ENCODE measurements at regions not wholly inside any gene's neighbourhood (a gene's known extent, or its start where the extent isn't known, plus 50 kb on each side); places are given as distances from the start of the nearest gene placed in this dataset.
A peak's percentile ranks its signal among the peaks of the same experiment; 100 is the strongest.

DNA sequence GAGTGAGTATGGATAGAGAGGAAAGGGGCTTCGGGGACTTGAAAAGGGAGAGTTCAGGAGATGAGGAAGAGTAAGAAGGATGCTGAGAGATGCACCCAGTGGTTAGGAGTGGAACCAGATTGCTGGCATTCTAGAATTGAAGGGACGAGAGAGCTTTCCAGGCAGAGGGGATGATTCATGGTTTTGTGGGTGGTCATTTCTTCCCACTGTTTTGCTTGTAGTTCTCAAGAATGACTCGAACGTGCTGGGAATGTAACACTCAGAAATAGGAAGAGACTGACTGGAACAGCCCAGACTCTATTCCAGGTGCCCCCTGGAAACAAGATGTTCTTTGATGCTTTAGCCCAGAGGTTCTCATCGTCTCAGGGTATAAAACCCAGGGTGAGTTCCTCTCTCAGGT lies 294.2 kb downstream of the ICE1 start:
- no peak for DNase-seq (ENCODE audit: insufficient read length, low spot score)
- FAIRE-seq: no peak

DNA sequence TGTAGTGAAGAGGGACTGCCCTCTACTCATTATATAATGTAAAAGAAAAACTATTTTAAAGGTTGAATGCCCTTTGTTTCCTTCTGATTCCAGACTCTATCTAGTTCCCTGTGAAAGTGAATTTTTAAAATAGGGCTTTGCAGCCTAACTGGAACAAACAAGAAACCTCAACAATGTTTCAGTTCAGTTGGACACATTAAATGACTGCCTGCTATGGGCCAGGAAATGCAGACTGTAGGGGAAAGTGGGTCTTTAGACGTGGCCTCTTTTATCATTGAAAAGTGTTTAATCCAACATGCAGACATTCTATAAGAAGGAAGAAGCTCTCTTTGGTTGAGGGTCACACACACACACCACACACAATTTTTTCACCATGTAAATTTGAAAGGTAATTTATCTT lies 289.1 kb downstream of the ICE1 start:
- DNase-seq (ENCODE audit: insufficient read length, low spot score) (no peak), FAIRE-seq (no peak)

DNA sequence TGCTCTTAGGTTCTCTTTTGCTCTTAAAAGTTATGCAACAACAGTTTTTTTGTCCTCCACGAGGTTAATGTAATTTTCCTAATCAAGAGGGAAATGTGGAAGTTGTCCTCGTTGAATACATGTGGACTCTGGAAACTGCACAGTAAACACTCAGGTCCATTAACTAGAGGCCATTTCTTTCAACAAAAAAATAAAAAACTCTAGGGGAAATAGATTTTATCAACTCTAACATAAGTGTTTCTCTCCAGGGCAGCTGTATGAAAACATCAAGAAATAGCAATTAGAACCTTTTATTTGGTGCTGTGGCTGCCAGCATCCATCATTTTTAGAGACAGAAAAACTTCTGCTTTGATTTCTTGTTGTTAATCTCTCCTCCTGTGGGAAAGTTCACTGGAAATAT lies 288.6 kb downstream of the ICE1 start:
- FAIRE-seq: no peak
- no peak for DNase-seq (ENCODE audit: insufficient read length, low spot score)

- FAIRE-seq: no peak
- no peak for DNase-seq (ENCODE audit: insufficient read length, low spot score)
These were observed 288.0 kb downstream of the ICE1 start for GRCh38 chr5:5710471-5710870.

- DNase-seq (ENCODE audit: insufficient read length, low spot score) (no peak), FAIRE-seq (no peak)
These were observed 286.0 kb downstream of the ICE1 start for GRCh38 chr5:5708367-5708919.

GRCh38 chr5:5705010-5705409 lies 282.5 kb downstream of the ICE1 start:
- no peak for DNase-seq (ENCODE audit: insufficient read length, low spot score)
- no peak for FAIRE-seq

GRCh38 chr5:5704352-5704751 lies 281.9 kb downstream of the ICE1 start:
- DNase-seq (ENCODE audit: insufficient read length, low spot score): no peak
- FAIRE-seq: no peak

DNA sequence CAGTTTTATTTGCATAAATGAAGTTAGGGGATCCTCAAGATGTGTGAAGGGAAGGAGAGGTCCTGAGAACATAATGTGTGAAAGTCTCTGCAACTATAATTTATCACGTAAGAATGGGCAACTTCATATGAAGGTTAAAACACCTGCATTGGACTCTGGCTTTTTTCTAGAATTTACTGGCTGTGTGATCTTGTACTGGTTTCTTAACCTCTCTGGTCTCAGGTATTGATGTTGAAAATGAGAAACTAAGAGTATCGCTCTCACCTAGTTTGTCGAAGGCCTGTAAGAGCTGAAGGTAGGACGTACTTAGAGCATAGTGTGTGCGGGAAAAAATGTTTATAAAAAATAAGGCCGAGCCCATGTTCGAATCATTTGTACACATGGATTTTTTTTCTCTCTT lies 280.5 kb downstream of the ICE1 start:
- no peak for FAIRE-seq
- DNase-seq (ENCODE audit: insufficient read length, low spot score): no peak

DNA sequence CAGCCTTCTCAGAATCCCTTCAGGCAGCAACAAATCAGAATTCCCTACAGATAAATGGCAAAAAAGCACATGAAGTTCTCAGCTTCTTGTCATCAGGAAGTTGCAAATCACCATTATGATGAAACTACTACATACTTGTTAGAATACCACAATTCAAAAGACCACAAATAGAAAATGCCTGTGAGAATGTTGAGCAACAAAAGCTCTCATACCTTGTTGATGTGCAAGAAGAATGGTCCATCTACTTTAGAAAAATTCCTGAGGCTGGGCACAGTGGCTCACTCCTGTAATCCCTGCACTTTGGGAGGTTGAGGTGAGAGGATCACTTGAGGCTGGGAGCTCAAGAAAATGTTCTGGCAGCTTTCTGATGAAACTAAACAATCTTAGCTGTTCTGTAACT lies 278.1 kb downstream of the ICE1 start:
- FAIRE-seq (no peak), DNase-seq (ENCODE audit: insufficient read length, low spot score) (no peak)

DNA sequence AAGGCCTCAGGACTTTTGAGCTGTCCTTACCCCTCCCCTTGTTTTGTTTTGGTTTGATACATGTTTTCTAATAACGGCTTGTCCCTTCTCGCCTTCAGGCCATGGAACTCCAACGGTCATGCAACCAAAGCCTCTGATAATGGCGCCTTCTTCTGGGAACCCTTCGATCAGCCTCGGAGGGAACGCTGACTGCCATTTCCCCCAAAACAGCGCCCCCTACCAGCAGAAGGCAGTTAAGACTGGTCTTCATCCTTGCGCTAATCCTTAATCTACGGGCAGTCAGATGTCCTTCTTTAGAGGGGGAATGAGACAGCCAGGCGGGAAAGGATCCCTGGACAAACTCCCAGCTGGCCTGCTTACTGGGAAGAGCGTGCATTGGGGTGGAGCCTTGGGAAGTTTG lies 276.6 kb downstream of the ICE1 start:
- FAIRE-seq (no peak), DNase-seq (ENCODE audit: insufficient read length, low spot score) (no peak)

- no peak for DNase-seq (ENCODE audit: insufficient read length, low spot score)
- no peak for FAIRE-seq
These were observed 272.8 kb downstream of the ICE1 start for GRCh38 chr5:5695266-5695665.

GRCh38 chr5:5688925-5689310 lies 266.4 kb downstream of the ICE1 start:
- FAIRE-seq (no peak), DNase-seq (ENCODE audit: insufficient read length, low spot score) (no peak)

GRCh38 chr5:5688194-5688924 lies 265.9 kb downstream of the ICE1 start:
- no peak for FAIRE-seq
- DNase-seq (ENCODE audit: insufficient read length, low spot score): no peak

DNA sequence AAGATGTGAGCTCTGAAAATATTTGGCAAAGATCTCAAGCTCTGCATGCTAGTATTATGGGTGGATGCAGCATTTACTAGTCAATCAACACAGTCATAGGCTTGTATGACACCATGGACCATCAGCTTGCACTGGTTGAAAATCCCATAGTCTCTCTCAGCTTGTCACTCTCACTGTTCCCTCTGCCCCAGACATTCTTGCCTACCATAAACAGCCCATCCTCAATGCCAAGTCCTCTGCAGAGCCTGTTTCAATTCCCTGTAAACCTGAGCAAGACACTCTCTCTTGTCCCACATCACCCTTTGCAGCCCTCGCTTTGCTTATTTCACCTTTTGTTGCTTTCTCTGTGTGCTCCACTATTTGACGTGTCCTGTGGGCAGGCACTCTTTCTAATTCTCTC lies 264.6 kb downstream of the ICE1 start:
- no peak for DNase-seq (ENCODE audit: insufficient read length, low spot score)
- FAIRE-seq: no peak

DNA sequence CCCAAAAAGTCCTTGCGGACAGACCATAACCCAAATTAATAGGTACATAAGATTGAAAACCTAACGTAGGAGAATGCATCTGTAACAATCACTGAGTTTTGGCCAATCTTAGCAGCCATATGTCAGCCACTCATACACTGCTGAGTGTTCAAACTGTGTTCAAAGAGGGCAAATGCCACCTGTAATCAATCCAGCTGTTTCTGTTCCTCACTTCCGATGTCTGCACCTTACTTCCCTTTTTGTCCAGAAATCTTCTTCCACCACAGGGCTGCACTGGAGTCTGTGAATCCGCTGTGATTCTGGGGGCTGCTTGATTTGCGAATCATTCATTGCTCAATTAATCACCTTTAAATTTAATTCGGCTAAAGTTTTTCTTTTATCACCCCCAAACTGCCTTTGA lies 263.9 kb downstream of the ICE1 start:
- no peak for DNase-seq (ENCODE audit: insufficient read length, low spot score)
- no peak for FAIRE-seq

GRCh38 chr5:5685737-5686136 lies 263.3 kb downstream of the ICE1 start:
- FAIRE-seq: no peak

GRCh38 chr5:5683174-5683573 lies 260.7 kb downstream of the ICE1 start:
- FAIRE-seq: no peak
- no peak for DNase-seq (ENCODE audit: insufficient read length, low spot score)

More at GRCh38 chr5:5685737-5686136, 263.3 kb downstream of the ICE1 start:
- no peak for DNase-seq (ENCODE audit: insufficient read length, low spot score)

DNA sequence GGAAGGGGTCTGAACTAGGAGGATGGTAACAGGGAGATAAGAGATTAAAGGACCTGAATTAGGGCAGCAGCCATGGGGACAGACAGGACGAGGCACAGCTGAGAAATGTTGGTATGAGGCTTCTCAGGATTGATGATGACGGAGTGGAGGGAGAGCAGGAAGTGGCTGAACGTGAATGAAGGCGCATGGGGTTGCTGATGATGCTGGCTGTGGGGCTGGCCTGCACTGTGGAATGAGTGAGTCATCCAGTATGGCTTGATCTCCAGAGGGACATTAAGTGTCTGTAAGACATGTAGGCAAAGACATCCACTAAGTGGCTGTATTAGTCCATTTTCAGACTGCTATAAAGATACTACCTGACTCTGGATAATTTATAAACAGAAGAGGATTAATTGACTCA lies 256.4 kb downstream of the ICE1 start:
- no peak for DNase-seq (ENCODE audit: insufficient read length, low spot score)
- FAIRE-seq: no peak

GRCh38 chr5:5677738-5678137 lies 255.3 kb downstream of the ICE1 start:
- FAIRE-seq (no peak), DNase-seq (ENCODE audit: insufficient read length, low spot score) (no peak)

DNA sequence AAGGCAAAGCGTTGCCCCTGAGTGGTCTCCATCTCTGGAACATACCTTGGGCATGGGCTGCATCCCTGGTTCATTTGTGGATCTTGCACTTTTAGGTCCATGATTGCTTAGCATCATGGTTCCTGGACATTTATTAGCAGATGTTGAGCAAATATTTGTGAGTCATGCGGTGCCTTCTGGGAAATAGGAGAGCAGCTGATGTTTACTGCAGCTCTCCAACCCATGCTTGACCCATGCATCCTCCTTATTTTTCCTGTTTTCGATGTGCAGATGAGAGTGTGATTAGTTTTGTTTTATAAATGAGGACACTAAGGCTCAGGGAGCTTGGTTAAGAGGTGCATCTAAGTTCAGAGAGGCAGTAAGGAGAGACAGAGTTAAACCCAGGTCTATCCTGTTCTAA lies 253.7 kb downstream of the ICE1 start:
- FAIRE-seq: no peak
- DNase-seq (ENCODE audit: insufficient read length, low spot score): no peak

DNA sequence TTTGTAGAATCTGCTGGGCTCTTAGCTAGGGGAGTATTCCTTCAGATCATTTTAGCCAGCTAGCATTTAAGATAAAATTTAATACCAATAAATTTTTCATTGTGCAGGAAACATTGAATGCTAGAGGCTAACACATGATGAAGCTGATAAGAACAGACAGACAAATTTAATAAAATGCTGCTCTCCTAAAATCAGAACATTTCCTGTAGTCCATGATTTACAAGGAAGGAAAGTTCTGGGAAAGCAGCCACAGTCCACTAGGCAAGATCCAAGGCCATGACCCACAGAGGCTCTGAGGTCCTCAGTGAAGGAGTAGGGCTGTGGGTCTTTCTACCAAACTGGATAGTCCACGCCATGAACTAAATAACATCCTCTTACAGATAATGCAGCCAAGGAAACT lies 253.0 kb downstream of the ICE1 start:
- DNase-seq (ENCODE audit: insufficient read length, low spot score) (no peak), FAIRE-seq (no peak)

- peak; percentile 9 for FAIRE-seq
These were observed 249.3 kb downstream of the ICE1 start for GRCh38 chr5:5671823-5672222.

GRCh38 chr5:5667136-5667554 lies 244.7 kb downstream of the ICE1 start:
- DNase-seq (ENCODE audit: insufficient read length, low spot score): no peak
- no peak for FAIRE-seq

More at GRCh38 chr5:5671823-5672222, 249.3 kb downstream of the ICE1 start:
- DNase-seq (ENCODE audit: insufficient read length, low spot score): no peak
